ENCODE measurements at regions not wholly inside any gene's neighbourhood (a gene's known extent, or its start where the extent isn't known, plus 50 kb on each side); places are given as distances from the start of the nearest gene placed in this dataset.

DNA sequence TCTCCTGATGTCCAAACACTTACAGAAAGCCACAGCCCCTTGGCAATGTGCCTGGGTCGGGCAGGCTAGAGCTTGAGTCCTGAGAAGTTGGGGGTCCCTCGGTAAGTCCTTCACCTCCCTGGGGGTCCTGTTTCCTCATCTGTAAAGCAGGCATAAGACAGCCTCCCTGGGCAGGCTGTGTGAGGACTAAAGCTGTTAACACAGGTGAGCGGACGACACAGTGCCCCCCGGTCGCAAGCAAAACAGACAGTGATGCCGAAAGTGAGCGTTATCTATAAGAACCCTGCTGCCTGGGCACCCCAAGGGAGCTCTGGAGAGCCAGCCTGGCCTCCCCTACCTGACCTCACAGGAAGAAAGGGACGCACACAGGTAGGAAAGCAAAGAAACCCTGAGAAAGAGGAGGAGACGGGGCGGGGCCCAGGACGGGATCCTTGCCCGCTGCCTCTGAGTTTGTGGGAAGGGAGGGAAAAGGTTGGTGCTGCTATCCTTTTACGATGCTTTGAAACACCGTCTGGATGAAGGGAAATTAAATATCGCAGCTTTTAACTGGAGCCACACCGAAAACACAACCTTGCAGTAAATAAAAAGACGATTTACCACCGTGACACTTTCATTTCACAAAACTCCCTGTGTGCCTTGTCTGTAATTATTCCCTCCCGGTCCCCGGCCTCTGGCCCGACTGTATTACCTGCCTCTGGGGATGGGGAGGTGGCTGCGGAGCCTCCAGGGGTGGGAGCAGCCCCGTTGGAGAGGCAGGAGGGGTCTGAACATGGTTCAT is 67.1 kb downstream of the ENGASE start:
- TF ChIP-seq GATA2 (IDR thresholded peaks at IDR 0.05; ENCODE audit: low read depth, low read length) (no peak), GATA3 (IDR thresholded peaks at IDR 0.05; ENCODE audit: low read depth, low read length) (no peak)

Data from SH-SY5Y (cell line).